K562 (cell line): ENCODE measurements at regions not wholly inside any gene's neighbourhood (a gene's known extent, or its start where the extent isn't known, plus 50 kb on each side); places are given as distances from the start of the nearest gene placed in this dataset.
"Not testable (repeated sequence)": the region's sequence is repeated elsewhere in the genome, so short reads cannot be mapped to it uniquely, and the experiment has no call there.

Source experiments
- ATAC-seq: fragments of 200-7000 bp; cut with Tn5 transposase; 3 replicates; pipeline ENCODE4 v1.9.1; 2020; ENCODE audit warnings: moderate library complexity
- BruUV-seq: library from RNA; stranded (reverse); fragments of 400-500 nt; replicated peaks from 2 replicates; lab custom pipeline; 2021; lab: Mats Ljungman, UMichigan
- CTCF ChIA-PET: fragments of 300-600 bp; formaldehyde crosslinking; extraction: SDS; loops from one replicate; lab custom pipeline; 2021; ENCODE audit warnings: low intra/inter-chr PET ratio; lab: Yijun Ruan, JAX
- POLR2A ChIA-PET: fragments of 300-600, 350-650 bp; sonication (Branson Sonifier 250); formaldehyde crosslinking; extraction: SDS; loops from one replicate; lab custom pipeline; 2021; ENCODE audit warnings: antibody characterized with exemption, inconsistent platforms; lab: Yijun Ruan, JAX
- DNase-seq, 4 experiments: peaks; one replicate each; pipeline versions ENCODE4 v3.0.0 to v3.0.0-alpha.2; 2011 to 2018; ENCODE audit warnings: low spot score in 3 of 4, mixed read lengths in 3 of 4; ENCODE audit errors: extremely low read depth in 1 of 4
- FAIRE-seq: peaks from 2 replicates; lab custom pipeline; 2011; peaks lifted over from hg19 to GRCh38; lab: Jason Lieb, UNC
- H2AFZ ChIP-seq: 2 replicates; pipeline ENCODE4 v1.6.0; 2011; ENCODE audit warnings: low read depth, low read length, control low read depth, inconsistent platforms
- H3K27ac ChIP-seq: fragments of 200-600 bp; 3 replicates; pipeline ENCODE4 v1.8.0; 2011; ENCODE audit warnings: low read depth, mild to moderate bottlenecking, control low read depth, inconsistent platforms, low read length, moderate library complexity, mixed read lengths; ENCODE audit errors: extremely low read depth
- H3K27me3 ChIP-seq, 2 experiments: fragments of 300-600 bp in 1 of 2; 2 replicates in 1 of 2; 3 replicates in 1 of 2; pipeline versions ENCODE4 v1.6.0 to v1.8.0; 2011; ENCODE audit warnings: inconsistent platforms in 2 of 2, low read length in 2 of 2, mild to moderate bottlenecking in 1 of 2, mixed read lengths in 1 of 2, moderate library complexity in 1 of 2; ENCODE audit not compliant: control insufficient read depth in 2 of 2, insufficient read depth in 2 of 2
- H3K36me3 ChIP-seq: fragments of 300-600 bp; 3 replicates; pipeline ENCODE4 v1.8.0; 2011; ENCODE audit warnings: mild to moderate bottlenecking, low read length, inconsistent platforms; ENCODE audit not compliant: control insufficient read depth, insufficient read depth
- H3K4me1 ChIP-seq, 2 experiments: fragments of 200-600 bp in 1 of 2; replicated peaks in 1 of 2; 2 replicates in 1 of 2; 3 replicates in 1 of 2; pipeline versions ENCODE4 v1.5.1 to v1.8.0; 2011; ENCODE audit warnings: inconsistent platforms in 2 of 2, low read length in 2 of 2, mild to moderate bottlenecking in 1 of 2, mixed read lengths in 1 of 2, moderate library complexity in 1 of 2; ENCODE audit not compliant: control insufficient read depth in 2 of 2, insufficient read depth in 2 of 2
- H3K4me2 ChIP-seq: 2 replicates; pipeline ENCODE4 v1.6.1; 2011; ENCODE audit warnings: low read length, control low read depth, inconsistent platforms, mixed read lengths; ENCODE audit not compliant: insufficient read depth
- H3K4me3 ChIP-seq: fragments of 200-600 bp; sonication (generic), shearing (Covaris generic); 2 replicates; pipeline ENCODE4 v1.5.1; 2016; ENCODE audit warnings: control low read depth, inconsistent platforms
- H3K79me2 ChIP-seq: fragments of 200-600 bp; 3 replicates; pipeline ENCODE4 v1.8.0; 2011; ENCODE audit warnings: low read length, inconsistent platforms; ENCODE audit not compliant: control insufficient read depth, insufficient read depth
- H3K9ac ChIP-seq, 2 experiments: 2 replicates each; pipeline versions ENCODE4 v1.6.0 to v1.6.1; 2011; ENCODE audit warnings: low read depth in 2 of 2, low read length in 2 of 2, control low read depth in 1 of 2, inconsistent platforms in 1 of 2, mild to moderate bottlenecking in 1 of 2, mixed read lengths in 1 of 2; ENCODE audit not compliant: insufficient read depth in 1 of 2
- H3K9me1 ChIP-seq: one replicate; pipeline ENCODE4 v1.6.0; 2011; ENCODE audit warnings: inconsistent platforms, mild to moderate bottlenecking, low read length, moderate library complexity; ENCODE audit not compliant: control insufficient read depth, insufficient read depth
- H3K9me3 ChIP-seq: replicated peaks from 2 replicates; pipeline ENCODE4 v1.5.1; 2011; ENCODE audit warnings: low read depth, low read length, inconsistent platforms; ENCODE audit not compliant: control insufficient read depth, insufficient read depth
- H4K20me1 ChIP-seq: replicated peaks from 2 replicates; pipeline ENCODE4 v1.6.1; 2011; ENCODE audit warnings: low read length, inconsistent platforms, mixed read lengths; ENCODE audit not compliant: control insufficient read depth, insufficient read depth
- ARNT ChIP-seq, 2 experiments: fragments of 450-650 bp; IDR thresholded peaks; 2 replicates each; pipeline ENCODE4 v1.6.1; 2016; ENCODE audit warnings: mild to moderate bottlenecking in 1 of 2
- BRD4 ChIP-seq: fragments of 200-600 bp; sonication (generic); IDR thresholded peaks from 2 replicates; pipeline ENCODE4 v1.6.1; 2017; ENCODE audit warnings: inconsistent platforms
- BRD9 ChIP-seq: fragments of 450-650 bp; IDR thresholded peaks from 2 replicates; pipeline ENCODE4 v1.6.1; 2018; ENCODE audit warnings: low read depth; ENCODE audit not compliant: partially characterized antibody
- HMGXB4 ChIP-seq: sonication (generic); formaldehyde crosslinking; IDR thresholded peaks from 2 replicates; pipeline ENCODE4 v1.8.1; 2023; ENCODE audit warnings: mild to moderate bottlenecking, missing genetic modification reagents
- RBM14 ChIP-seq: fragments of 200-400 bp; formaldehyde crosslinking; IDR thresholded peaks from 2 replicates; pipeline ENCODE4 v1.6.1; 2018; ENCODE audit warnings: low read depth, mild to moderate bottlenecking, low read length, moderate library complexity, borderline replicate concordance; ENCODE audit not compliant: insufficient read depth
- WGBS: fragments of 100-300 bp; shearing (Covaris generic); methylation state at CpG from one replicate; pipeline ENCODE4 v1.1.6; 2016; ENCODE audit warnings: low coverage, mixed read lengths; ENCODE audit not compliant: insufficient coverage; ENCODE audit errors: missing lambda C conversion rate; 5-methylcytosine and 5-hydroxymethylcytosine counted together
- in situ Hi-C: fragments of 300-500 bp; cut with MboI; formaldehyde crosslinking; loops from 4 replicates; pipeline ENCODE4 v1.15.0; 2018; ENCODE audit warnings: inconsistent platforms, mixed read lengths
- intact Hi-C: fragments of 100-400 bp; cut with micrococcal nuclease; formaldehyde crosslinking; loops from 2 replicates; pipeline ENCODE4 v1.14.2; 2022

DNA sequence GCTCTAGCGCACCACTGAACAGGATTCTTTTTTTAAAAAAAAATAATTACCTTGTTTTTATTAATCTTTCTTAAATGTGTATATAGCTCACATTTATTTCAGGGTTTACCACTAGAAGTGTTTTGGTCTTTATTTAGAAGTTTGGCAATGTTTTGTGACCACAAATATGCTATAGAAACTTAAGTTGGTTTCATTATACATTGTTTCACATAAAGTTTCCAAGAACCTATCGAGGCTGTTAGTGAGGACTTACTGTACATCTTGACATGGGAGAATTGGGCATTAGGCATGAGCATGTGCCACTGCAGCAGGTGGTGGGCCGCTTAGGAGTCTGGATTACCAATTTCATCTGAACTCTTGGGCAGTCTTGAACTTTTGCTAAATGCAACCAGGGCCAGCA is 77.9 kb upstream of the TMEM164 start:
- H3K9ac ChIP-seq, H3K9me3 ChIP-seq, FAIRE-seq, H3K4me3 ChIP-seq, H3K4me2 ChIP-seq, H3K79me2 ChIP-seq, DNase-seq, H4K20me1 ChIP-seq, CTCF ChIA-PET, H3K27me3 ChIP-seq, ATAC-seq, H3K36me3 ChIP-seq, H3K9me1 ChIP-seq, intact Hi-C loops, H3K27ac ChIP-seq, BruUV-seq, in situ Hi-C loops, H2AFZ ChIP-seq: not testable (repeated sequence)
- H3K4me1 ChIP-seq: peaks cover 0 to 23% of the 10 kb centered on the region in 2 experiments; a peak in 3 of 5 replicates
- POLR2A ChIA-PET: interaction anchor here (0.8 kb wide), 1 partner anchor 37 kb away, joined by 4 read pairs; no protein-coding TSS in a partner anchor
- 71% methylated on average over 3 of the region's 3 CpGs for WGBS

GRCh38 chrX:109925656-109926055 is 77.3 kb upstream of the TMEM164 start:
- Histone ChIP-seq H3K27ac (no peak overlapping the region), H3K4me1 (peaks cover 0 to 19% of the 10 kb centered on the region in 2 experiments; a peak in 3 of 5 replicates), H4K20me1 (no peaks in the 10 kb centered on the region), H3K4me2 (no peak overlapping the region), H3K79me2 (no peaks in the 10 kb centered on the region), H3K9ac (no peak overlapping the region), H3K36me3 (no peaks in the 10 kb centered on the region), H3K9me3 (no peaks in the 10 kb centered on the region), H2AFZ (0 out of 2 replicates have a peak overlapping the region, but pooled peaks have one; percentile 45), H3K4me3 (no peak overlapping the region), H3K9me1 (no peaks in the 10 kb centered on the region), H3K27me3 (no peaks in the 10 kb centered on the region)
- DNase-seq: no peak
- in situ Hi-C loops: no loop called here
- TF ChIP-seq RBM14 (no peak), BRD9 (no peak), ARNT (IDR thresholded peaks at IDR 0.05) (no peak), BRD4 (no peak), HMGXB4 (CRISPR knock-in tag) (no peak)
- no peak for FAIRE-seq
- intact Hi-C loops: no loop called here
- ChIA-PET CTCF (no interaction called here), POLR2A (no interaction called here)
- BruUV-seq: no TSS peak
- ATAC-seq: no peak
